Ovary (tissue), 7 donors: ENCODE measurements at regions not wholly inside any gene's neighbourhood (a gene's known extent, or its start where the extent isn't known, plus 50 kb on each side); places are given as distances from the start of the nearest gene placed in this dataset.

Experiments
- DNase-seq, 5 donors: peaks; one replicate each; pipeline ENCODE4 v3.0.0-alpha.2; 2019 to 2020
- H3K27ac ChIP-seq, 2 donors: fragments of 200-600 bp; one replicate each; pipeline versions ENCODE4 v1.5.1 to v1.8.0; 2019 to 2022
- H3K27me3 ChIP-seq: fragments of 200-600 bp; one replicate; pipeline ENCODE4 v1.8.0; 2022
- H3K36me3 ChIP-seq: fragments of 200-600 bp; sonication (generic); one replicate; pipeline ENCODE4 v1.5.1; 2019
- H3K4me1 ChIP-seq: one replicate; pipeline ENCODE4 v1.8.1; 2013; ENCODE audit warnings: mild to moderate bottlenecking, moderate library complexity; ENCODE audit not compliant: insufficient read depth
- H3K4me3 ChIP-seq: fragments of 200-600 bp; sonication (generic); one replicate; pipeline ENCODE4 v1.5.1; 2017
- H3K9me3 ChIP-seq, 2 donors: fragments of 200-600 bp in 1 of 2; sonication (generic) in 1 of 2; one replicate each; pipeline versions ENCODE4 v1.5.1 to v1.8.1; 2013 to 2019; ENCODE audit warnings: mild to moderate bottlenecking in 1 of 2, moderate library complexity in 1 of 2
- EP300 ChIP-seq: sonication (generic); formaldehyde crosslinking; IDR thresholded peaks from one replicate; pipeline ENCODE4 v1.6.1; 2017; ENCODE audit warnings: antibody characterized with exemption
- POLR2A ChIP-seq: fragments of 450-650 bp; IDR thresholded peaks from one replicate; pipeline ENCODE4 v1.6.1; 2017; ENCODE audit warnings: antibody characterized with exemption, mild to moderate bottlenecking, moderate library complexity
- WGBS, 3 donors: extraction: QIAGEN DNeasy Blood & Tissue Kit in 1 of 3; methylation state at CpG; one replicate each; pipeline versions ENCODE4 v1.1.5 to v1.1.7; 2013 to 2017; 5-methylcytosine and 5-hydroxymethylcytosine counted together
- intact Hi-C, 4 donors: fragments of 100-400 bp; cut with DNase I; formaldehyde crosslinking; loops; one replicate each; pipeline versions ENCODE4 v1.11.0 to v1.15.1; 2022 to 2023
- TF ChIP-seq, protein P1 (sequence below), 3 donors: fragments of 450-650 bp in 2 of 3; fragments of 200-600 bp in 1 of 3; IDR thresholded peaks; one replicate each; pipeline versions ENCODE4 v1.5.1 to v1.8.0; 2016 to 2022; ENCODE audit warnings: antibody characterized with exemption in 3 of 3, mild to moderate bottlenecking in 1 of 3
- donor health status: DM: no; HTN: no; CAD: no; lungs with moderate emphysema.
- donor health status: DM: no; HTN: no; CAD: no.
- donor health status: Bipolar disorder and iron deficiency.
- donor health status: DM: no; HTN: no; CAD: no.
- donor health status: DM: yes; HTN: yes; CAD: no.

DNA sequence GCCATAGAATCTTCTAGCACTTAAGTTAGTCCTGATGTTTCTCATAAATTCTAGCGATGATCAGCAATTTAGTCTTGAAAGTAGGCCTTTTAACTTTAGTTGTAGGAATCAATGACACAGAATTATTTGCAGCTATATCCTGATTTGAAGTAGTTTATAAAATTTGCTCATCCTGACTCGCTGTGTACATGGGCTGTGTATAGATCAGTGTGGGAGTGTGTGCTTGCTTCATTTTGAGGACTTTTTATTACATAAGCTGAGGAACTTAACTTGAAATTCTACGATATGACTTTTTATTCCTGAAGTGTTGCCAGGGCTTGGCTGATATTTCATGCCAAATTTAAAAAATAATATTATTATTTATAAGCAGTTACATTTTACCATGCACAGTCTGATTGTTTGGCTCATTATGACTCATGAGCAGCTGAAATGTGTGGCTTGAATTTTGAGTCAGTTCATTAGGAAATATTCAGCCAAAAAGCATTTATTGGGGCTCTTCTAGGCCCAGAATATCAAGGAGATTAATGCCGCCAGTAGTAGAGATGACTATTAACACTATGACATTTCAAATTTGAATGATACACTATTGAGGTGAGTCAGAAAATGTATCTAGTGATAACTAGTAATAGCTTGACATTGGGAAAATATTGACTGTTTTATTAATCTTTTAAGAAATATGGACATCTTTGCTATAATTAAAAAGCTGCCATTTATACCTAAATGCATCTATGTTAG, 128.9 kb upstream of the LIMCH1 start:
- Histone ChIP-seq H3K27ac (no peak overlapping the region), H3K4me1 (peaks cover 1% of the 10 kb centered on the region), H3K4me3 (no peak overlapping the region), H3K9me3 (no peaks in the 10 kb centered on the region), H3K27me3 (no peaks in the 10 kb centered on the region), H3K36me3 (no peaks in the 10 kb centered on the region)
- intact Hi-C loops: no loop called here
- TF ChIP-seq EP300 (no peak), POLR2A (no peak)
- TF ChIP-seq, protein P1, sequence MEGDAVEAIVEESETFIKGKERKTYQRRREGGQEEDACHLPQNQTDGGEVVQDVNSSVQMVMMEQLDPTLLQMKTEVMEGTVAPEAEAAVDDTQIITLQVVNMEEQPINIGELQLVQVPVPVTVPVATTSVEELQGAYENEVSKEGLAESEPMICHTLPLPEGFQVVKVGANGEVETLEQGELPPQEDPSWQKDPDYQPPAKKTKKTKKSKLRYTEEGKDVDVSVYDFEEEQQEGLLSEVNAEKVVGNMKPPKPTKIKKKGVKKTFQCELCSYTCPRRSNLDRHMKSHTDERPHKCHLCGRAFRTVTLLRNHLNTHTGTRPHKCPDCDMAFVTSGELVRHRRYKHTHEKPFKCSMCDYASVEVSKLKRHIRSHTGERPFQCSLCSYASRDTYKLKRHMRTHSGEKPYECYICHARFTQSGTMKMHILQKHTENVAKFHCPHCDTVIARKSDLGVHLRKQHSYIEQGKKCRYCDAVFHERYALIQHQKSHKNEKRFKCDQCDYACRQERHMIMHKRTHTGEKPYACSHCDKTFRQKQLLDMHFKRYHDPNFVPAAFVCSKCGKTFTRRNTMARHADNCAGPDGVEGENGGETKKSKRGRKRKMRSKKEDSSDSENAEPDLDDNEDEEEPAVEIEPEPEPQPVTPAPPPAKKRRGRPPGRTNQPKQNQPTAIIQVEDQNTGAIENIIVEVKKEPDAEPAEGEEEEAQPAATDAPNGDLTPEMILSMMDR (IDR thresholded peaks at IDR 0.05): no peak
- no peak for DNase-seq
- WGBS, 3 donors: 33 to 42% (median 35%) methylated on average over 4 of the region's 4 CpGs

DNA sequence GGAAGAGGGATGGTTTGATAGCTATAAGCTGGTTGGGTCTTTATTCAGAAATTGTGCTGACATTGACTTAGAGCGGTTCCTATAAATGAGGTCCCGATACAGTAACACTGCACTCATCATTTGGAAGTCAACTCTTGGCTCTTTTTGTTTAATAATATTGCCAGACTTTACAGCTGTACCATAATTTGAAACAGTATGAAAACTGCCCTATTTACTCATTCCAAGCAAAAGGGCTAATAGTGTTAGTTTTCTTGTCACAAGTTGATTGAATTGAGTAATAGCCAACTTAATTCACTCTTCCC, 128.4 kb upstream of the LIMCH1 start:
- H3K4me1 ChIP-seq: peaks cover 1% of the 10 kb centered on the region
- H3K27ac ChIP-seq: no peak overlapping the region
- TF ChIP-seq, protein P1 (IDR thresholded peaks at IDR 0.05): no peak
- TF ChIP-seq POLR2A (no peak), EP300 (no peak)
- DNase-seq: no peak
- intact Hi-C loops: no loop called here
- no peak overlapping the region for H3K4me3 ChIP-seq
- H3K9me3 ChIP-seq: no peaks in the 10 kb centered on the region
- H3K36me3 ChIP-seq: no peaks in the 10 kb centered on the region
- no peaks in the 10 kb centered on the region for H3K27me3 ChIP-seq
- WGBS, 3 donors: 63 to 78% (median 75%) methylated on average over 2 of the region's 2 CpGs

DNA sequence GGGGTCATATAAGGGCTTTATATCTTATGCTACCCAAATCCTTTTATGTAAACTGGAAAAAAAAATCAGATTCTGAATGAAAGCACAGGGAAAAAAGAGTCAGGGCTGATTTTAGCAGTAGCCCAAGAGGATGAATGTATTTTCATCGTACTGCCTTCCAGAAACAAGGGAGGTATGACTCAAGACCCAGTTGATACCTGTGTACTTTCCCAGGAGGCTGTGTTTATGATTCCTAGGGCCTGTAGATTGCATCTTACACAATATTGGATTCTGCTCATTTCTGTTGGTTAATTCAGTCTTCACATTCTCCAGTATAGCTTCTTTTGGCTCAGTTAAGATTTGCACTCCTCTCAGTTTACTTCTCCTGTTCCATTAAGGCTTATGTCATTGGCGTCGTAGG, 127.9 kb upstream of the LIMCH1 start:
- no peaks in the 10 kb centered on the region for H3K9me3 ChIP-seq
- intact Hi-C loops: no loop called here
- no peaks in the 10 kb centered on the region for H3K36me3 ChIP-seq
- TF ChIP-seq, protein P1 (IDR thresholded peaks at IDR 0.05): no peak
- no peak for TF ChIP-seq EP300
- no peak for TF ChIP-seq POLR2A
- 64 to 73% (median 67%) methylated on average over 3 of the region's 3 CpGs for WGBS, 3 donors
- H3K27me3 ChIP-seq: no peaks in the 10 kb centered on the region
- peaks cover 1% of the 10 kb centered on the region for H3K4me1 ChIP-seq
- H3K4me3 ChIP-seq: no peak overlapping the region
- no peak for DNase-seq
- H3K27ac ChIP-seq: no peak overlapping the region

DNA sequence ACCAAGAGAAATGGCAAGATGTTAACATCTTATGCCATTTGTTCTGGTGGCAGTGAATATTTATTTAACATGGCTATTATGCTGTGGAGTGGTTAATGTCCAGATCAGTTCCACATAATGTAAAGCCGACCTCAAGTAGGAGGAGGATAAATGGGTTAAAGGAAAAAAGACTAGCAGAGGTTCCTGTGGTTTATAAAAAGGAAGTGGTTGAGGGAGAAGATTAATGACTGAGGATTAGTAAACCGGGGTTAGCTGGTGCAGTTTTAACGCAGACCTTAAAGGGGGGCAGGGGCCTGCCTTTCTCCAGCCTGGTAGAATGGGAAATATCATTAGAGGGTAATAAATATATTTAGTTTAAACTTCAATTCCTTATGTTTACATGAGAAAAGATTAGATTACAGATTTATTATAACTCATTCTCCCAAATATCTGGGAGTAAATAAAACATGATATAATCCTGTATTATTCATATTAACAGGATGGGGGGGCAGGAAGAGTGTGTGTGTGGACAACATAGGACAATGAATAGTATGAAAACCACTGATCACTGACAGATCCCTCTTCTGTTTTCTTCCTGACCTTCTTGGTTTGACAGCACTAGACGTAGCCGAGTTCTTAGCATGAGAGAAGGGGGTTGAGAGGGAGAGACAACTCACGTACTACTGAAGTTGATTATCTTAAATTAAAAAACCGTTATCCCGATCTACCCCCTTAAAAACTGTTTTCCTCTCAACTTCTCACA, 124.1 kb upstream of the LIMCH1 start:
- Histone ChIP-seq H3K27ac (no peak overlapping the region), H3K9me3 (no peaks in the 10 kb centered on the region), H3K27me3 (no peaks in the 10 kb centered on the region), H3K4me3 (no peak overlapping the region), H3K36me3 (no peaks in the 10 kb centered on the region), H3K4me1 (peaks cover 4% of the 10 kb centered on the region)
- WGBS, 3 donors: 72 to 84% (median 73%) methylated on average over 8 of the region's 8 CpGs
- intact Hi-C loops: no loop called here
- TF ChIP-seq POLR2A (no peak), EP300 (no peak)
- TF ChIP-seq, protein P1 (IDR thresholded peaks at IDR 0.05): no peak
- no peak for DNase-seq
